OCI-LY1 (cell line): ENCODE measurements at regions not wholly inside any gene's neighbourhood (a gene's known extent, or its start where the extent isn't known, plus 50 kb on each side); places are given as distances from the start of the nearest gene placed in this dataset.

ENCODE experiments used
- EZH2 ChIP-seq: fragments of 200-600 bp; sonication (generic), shearing (Covaris generic); IDR thresholded peaks from 2 replicates; pipeline ENCODE4 v1.8.0; 2017; ENCODE audit warnings: borderline replicate concordance, mixed run types, mild to moderate bottlenecking, antibody characterized with exemption, low read length, moderate library complexity, mixed read lengths
- TF ChIP-seq, protein P1 (sequence below): fragments of 200-600 bp; sonication (generic), shearing (Covaris generic); IDR thresholded peaks from 2 replicates; pipeline ENCODE4 v1.5.1; 2017; ENCODE audit warnings: mild to moderate bottlenecking, antibody characterized with exemption, low read length, moderate library complexity, mixed read lengths

DNA sequence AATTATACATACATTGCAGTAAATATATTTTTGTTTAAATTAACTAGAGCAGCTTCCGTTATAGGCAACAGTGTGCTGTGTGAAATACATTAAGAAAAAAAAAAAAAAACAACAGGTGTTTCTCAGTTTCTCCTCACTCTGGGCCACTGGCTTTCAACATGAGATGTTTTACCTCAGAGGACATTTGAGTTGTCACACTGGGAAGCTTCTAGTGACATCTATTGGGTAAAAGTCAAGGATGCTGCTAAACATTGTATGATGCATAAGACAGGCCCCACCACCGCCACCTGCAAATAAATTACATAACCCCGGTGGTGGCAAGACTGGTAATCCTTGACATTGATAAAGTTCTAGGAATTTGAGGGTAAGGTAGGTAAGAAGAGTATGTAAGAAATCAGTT is 1512.2 kb downstream of the C4orf33 start:
- TF ChIP-seq, protein P1, sequence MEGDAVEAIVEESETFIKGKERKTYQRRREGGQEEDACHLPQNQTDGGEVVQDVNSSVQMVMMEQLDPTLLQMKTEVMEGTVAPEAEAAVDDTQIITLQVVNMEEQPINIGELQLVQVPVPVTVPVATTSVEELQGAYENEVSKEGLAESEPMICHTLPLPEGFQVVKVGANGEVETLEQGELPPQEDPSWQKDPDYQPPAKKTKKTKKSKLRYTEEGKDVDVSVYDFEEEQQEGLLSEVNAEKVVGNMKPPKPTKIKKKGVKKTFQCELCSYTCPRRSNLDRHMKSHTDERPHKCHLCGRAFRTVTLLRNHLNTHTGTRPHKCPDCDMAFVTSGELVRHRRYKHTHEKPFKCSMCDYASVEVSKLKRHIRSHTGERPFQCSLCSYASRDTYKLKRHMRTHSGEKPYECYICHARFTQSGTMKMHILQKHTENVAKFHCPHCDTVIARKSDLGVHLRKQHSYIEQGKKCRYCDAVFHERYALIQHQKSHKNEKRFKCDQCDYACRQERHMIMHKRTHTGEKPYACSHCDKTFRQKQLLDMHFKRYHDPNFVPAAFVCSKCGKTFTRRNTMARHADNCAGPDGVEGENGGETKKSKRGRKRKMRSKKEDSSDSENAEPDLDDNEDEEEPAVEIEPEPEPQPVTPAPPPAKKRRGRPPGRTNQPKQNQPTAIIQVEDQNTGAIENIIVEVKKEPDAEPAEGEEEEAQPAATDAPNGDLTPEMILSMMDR = peak; percentile 38
- TF ChIP-seq EZH2 = no peak
